HCT116 (cell line): ENCODE measurements at regions not wholly inside any gene's neighbourhood (a gene's known extent, or its start where the extent isn't known, plus 50 kb on each side); places are given as distances from the start of the nearest gene placed in this dataset.

Experiments used
- ATAC-seq: fragments of 200-7000 bp; cut with Tn5 transposase; 2 replicates; pipeline ENCODE4 v1.9.1; 2020; ENCODE audit warnings: mild to moderate bottlenecking, moderate library complexity
- BruUV-seq: library from RNA; stranded (reverse); fragments of 400-500 nt; replicated peaks from 2 replicates; lab custom pipeline; 2021; lab: Mats Ljungman, UMichigan
- CTCF ChIA-PET: fragments of 300-600 bp; sonication (Branson Sonifier 250); formaldehyde crosslinking; loops from one replicate; lab custom pipeline; 2021; ENCODE audit warnings: antibody characterized with exemption; lab: Charles Lee
- POLR2A ChIA-PET: fragments of 300-600, 350-600 bp; sonication (Branson Sonifier 250); formaldehyde crosslinking; loops from one replicate; lab custom pipeline; 2021; ENCODE audit warnings: antibody characterized with exemption; lab: Charles Lee
- RAD21 ChIA-PET, 2 experiments: fragments of 300-600 bp; sonication (Branson Sonifier 250); formaldehyde crosslinking; loops; one replicate each; lab custom pipeline; 2023; ENCODE audit warnings: low total read pairs in 2 of 2; ENCODE audit not compliant: uncharacterized antibody in 2 of 2, unreplicated experiment in 2 of 2, low non-redundant PET in 1 of 2; lab: Charles Lee
- DNase-seq: peaks from one replicate; pipeline ENCODE4 v3.0.0-alpha.2; 2010; ENCODE audit warnings: low read depth, low spot score
- H2AFZ ChIP-seq: fragments of 200-600 bp; shearing (Covaris generic), sonication (generic); 2 replicates; pipeline ENCODE4 v1.6.1; 2017; ENCODE audit warnings: low read depth, mixed run types, mixed read lengths, antibody characterized with exemption, low read length; ENCODE audit not compliant: poor library complexity, severe bottlenecking
- H3K27ac ChIP-seq: 2 replicates; pipeline ENCODE4 v1.5.1; 2012; ENCODE audit warnings: low read depth, low read length
- H3K27me3 ChIP-seq: fragments of 200-600 bp; sonication (generic); 2 replicates; pipeline ENCODE4 v1.6.1; 2016; ENCODE audit warnings: mixed run types, low read length, mixed read lengths; ENCODE audit not compliant: insufficient read depth
- H3K36me3 ChIP-seq, 2 experiments: fragments of 200-500 bp in 1 of 2; fragments of 200-600 bp in 1 of 2; sonication (Bioruptor generic) in 1 of 2; sonication (generic) in 1 of 2; 2 replicates each; pipeline versions ENCODE4 v1.5.1 to v1.6.1; 2014 to 2016; ENCODE audit warnings: low read length in 2 of 2, inconsistent platforms in 1 of 2, mixed read lengths in 1 of 2, mixed run types in 1 of 2; ENCODE audit not compliant: insufficient read depth in 2 of 2, control insufficient read depth in 1 of 2
- H3K4me1 ChIP-seq, 2 experiments: fragments of 200-600 bp in 1 of 2; sonication (generic) in 1 of 2; 2 replicates each; pipeline versions ENCODE4 v1.5.1 to v1.6.1; 2012 to 2017; ENCODE audit warnings: low read length in 2 of 2, inconsistent platforms in 1 of 2, mild to moderate bottlenecking in 1 of 2, mixed read lengths in 1 of 2, mixed run types in 1 of 2, moderate library complexity in 1 of 2; ENCODE audit not compliant: insufficient read depth in 2 of 2, control insufficient read depth in 1 of 2
- H3K4me2 ChIP-seq: fragments of 200-600 bp; sonication (generic); 2 replicates; pipeline ENCODE4 v1.6.1; 2017; ENCODE audit warnings: mixed run types, low read length, mixed read lengths
- H3K4me3 ChIP-seq, 2 experiments: fragments of 200-600 bp in 1 of 2; sonication (generic) in 1 of 2; replicated peaks in 1 of 2; 2 replicates each; pipeline ENCODE4 v1.5.1; 2011 to 2016; ENCODE audit warnings: low read length in 2 of 2, control low read depth in 1 of 2, low read depth in 1 of 2, mild to moderate bottlenecking in 1 of 2, mixed read lengths in 1 of 2, mixed run types in 1 of 2
- H3K79me2 ChIP-seq: fragments of 200-600 bp; sonication (generic); 2 replicates; pipeline ENCODE4 v1.6.1; 2017; ENCODE audit warnings: mild to moderate bottlenecking, mixed run types, low read length, moderate library complexity, mixed read lengths; ENCODE audit not compliant: insufficient read depth
- H3K9ac ChIP-seq: fragments of 200-600 bp; sonication (generic); 2 replicates; pipeline ENCODE4 v1.6.1; 2016; ENCODE audit warnings: low read length, mixed read lengths
- H3K9me2 ChIP-seq: fragments of 200-600 bp; sonication (generic), shearing (Covaris generic); 2 replicates; pipeline ENCODE4 v1.6.1; 2017; ENCODE audit warnings: mixed run types, mild to moderate bottlenecking, moderate library complexity; ENCODE audit not compliant: insufficient read depth
- H3K9me3 ChIP-seq, 2 experiments: fragments of 200-500 bp in 1 of 2; fragments of 200-600 bp in 1 of 2; sonication (Bioruptor generic) in 1 of 2; sonication (generic) in 1 of 2; 2 replicates each; pipeline ENCODE4 v1.6.1; 2014 to 2017; ENCODE audit warnings: low read length in 2 of 2, mixed read lengths in 2 of 2, inconsistent platforms in 1 of 2, low read depth in 1 of 2, mild to moderate bottlenecking in 1 of 2, mixed run types in 1 of 2, moderate library complexity in 1 of 2; ENCODE audit not compliant: control insufficient read depth in 1 of 2, insufficient read depth in 1 of 2
- H4K20me1 ChIP-seq: fragments of 200-600 bp; sonication (generic), shearing (Covaris generic); 2 replicates; pipeline ENCODE4 v1.6.1; 2017; ENCODE audit warnings: mixed run types, mild to moderate bottlenecking, moderate library complexity; ENCODE audit not compliant: insufficient read depth
- ATF3 ChIP-seq: IDR thresholded peaks from 2 replicates; pipeline ENCODE4 v1.6.1; 2012
- CBX3 ChIP-seq: IDR thresholded peaks from 2 replicates; pipeline ENCODE4 v1.6.1; 2012; ENCODE audit warnings: low read depth
- CEBPB ChIP-seq: IDR thresholded peaks from 2 replicates; pipeline ENCODE4 v1.6.1; 2012; ENCODE audit warnings: low read depth
- CTCF ChIP-seq, 3 experiments: fragments of 200-600 bp in 1 of 3; sonication (generic) in 1 of 3; IDR thresholded peaks in 2 of 3; conservative IDR thresholded peaks in 1 of 3; 2 replicates each; pipeline ENCODE4 v1.5.1; 2012 to 2017; ENCODE audit warnings: low read depth in 2 of 3, low read length in 2 of 3, antibody characterized with exemption in 1 of 3, borderline replicate concordance in 1 of 3, control low read depth in 1 of 3, mild to moderate bottlenecking in 1 of 3, mixed read lengths in 1 of 3, mixed run types in 1 of 3, moderate library complexity in 1 of 3; ENCODE audit not compliant: insufficient read depth in 1 of 3
- EGR1 ChIP-seq: IDR thresholded peaks from 2 replicates; pipeline ENCODE4 v1.6.1; 2012; ENCODE audit warnings: low read depth
- ELF1 ChIP-seq: IDR thresholded peaks from 2 replicates; pipeline ENCODE4 v1.6.1; 2012; ENCODE audit warnings: low read depth, borderline replicate concordance
- FOSL1 ChIP-seq: IDR thresholded peaks from 2 replicates; pipeline ENCODE4 v1.6.1; 2012; ENCODE audit warnings: low read depth
- MAX ChIP-seq: IDR thresholded peaks from 2 replicates; pipeline ENCODE4 v1.6.1; 2012
- RAD21 ChIP-seq: IDR thresholded peaks from 2 replicates; pipeline ENCODE4 v1.6.1; 2012; ENCODE audit warnings: low read depth, mild to moderate bottlenecking
- SRF ChIP-seq: IDR thresholded peaks from 2 replicates; pipeline ENCODE4 v1.6.1; 2012; ENCODE audit warnings: low read depth
- YY1 ChIP-seq: IDR thresholded peaks from 2 replicates; pipeline ENCODE4 v1.6.1; 2011; ENCODE audit warnings: low read length, low read depth, moderate library complexity, mild to moderate bottlenecking; ENCODE audit not compliant: insufficient replicate concordance; ENCODE audit errors: extremely low read depth
- ZNF274 ChIP-seq: fragments of 200-500 bp; sonication (Bioruptor generic); IDR thresholded peaks from 2 replicates; pipeline ENCODE4 v1.6.1; 2014; ENCODE audit warnings: mild to moderate bottlenecking, low read depth, low read length, inconsistent platforms
- intact Hi-C: fragments of 100-400 bp; cut with micrococcal nuclease; formaldehyde crosslinking; loops from 2 replicates; pipeline ENCODE4 v1.10.0; 2022

GRCh38 chr7:128172151-128172550 is 68.9 kb upstream of the LEP start:
- Histone ChIP-seq H3K9me2 (no peaks in the 10 kb centered on the region), H3K4me3 (no peak overlapping the region), H3K9me3 (no peaks in the 10 kb centered on the region), H3K4me2 (no peak overlapping the region), H3K27ac (no peak overlapping the region), H3K36me3 (no peaks in the 10 kb centered on the region), H4K20me1 (no peaks in the 10 kb centered on the region), H3K9ac (no peak overlapping the region), H2AFZ (no peak overlapping the region), H3K79me2 (no peaks in the 10 kb centered on the region), H3K27me3 (peaks cover 19% of the 10 kb centered on the region), H3K4me1 (peaks cover 0 to 8% of the 10 kb centered on the region in 2 experiments; a peak in 1 of 4 replicates)
- TF ChIP-seq EGR1 (no peak), CBX3 (no peak), CEBPB (no peak), SRF (no peak), ELF1 (no peak), CTCF (IDR thresholded peaks at IDR 0.05 in 2 of 3, conservative IDR thresholded peaks at IDR 0.05 in 1 of 3; ENCODE audit: borderline replicate concordance in 1 of 3, insufficient read depth in 1 of 3, low read depth in 2 of 3, low read length in 2 of 3) (no peak), ATF3 (no peak), ZNF274 (no peak), FOSL1 (no peak), RAD21 (no peak), YY1 (no peak), MAX (no peak)
- ATAC-seq (peak; percentile 35; the same call in 1 of the 2 replicates), DNase-seq (no peak)
- ChIA-PET CTCF (interaction anchor here (1.4 kb wide), 1 partner anchor 37 kb away, joined by 5 read pairs; no protein-coding TSS in a partner anchor), RAD21 (no interaction called here), POLR2A (no interaction called here)
- no TSS peak for BruUV-seq
- intact Hi-C loops = no loop called here
